PC-3 (cell line): ENCODE measurements at regions not wholly inside any gene's neighbourhood (a gene's known extent, or its start where the extent isn't known, plus 50 kb on each side); places are given as distances from the start of the nearest gene placed in this dataset.

Experiments used
- ATAC-seq: fragments of 200-7000 bp; cut with Tn5 transposase; 2 replicates; pipeline ENCODE4 v1.9.1; 2020; ENCODE audit warnings: mild to moderate bottlenecking, moderate library complexity
- BruUV-seq: library from RNA; stranded (reverse); fragments of 400-500 nt; replicated peaks from 2 replicates; lab custom pipeline; 2021; lab: Mats Ljungman, UMichigan
- CTCF ChIA-PET: fragments of 300-600 bp; sonication (Branson Sonifier 250); formaldehyde crosslinking; loops from one replicate; lab custom pipeline; 2022; ENCODE audit warnings: antibody characterized with exemption; lab: Charles Lee
- POLR2A ChIA-PET: fragments of 300-600 bp; sonication (Branson Sonifier 250); formaldehyde crosslinking; loops from one replicate; lab custom pipeline; 2022; ENCODE audit warnings: antibody characterized with exemption; ENCODE audit not compliant: unreplicated experiment; lab: Charles Lee
- DNase-seq: peaks from one replicate; pipeline ENCODE4 v3.0.0-alpha.2; 2015
- H2AFZ ChIP-seq: fragments of 300-600 bp; sonication (generic); 2 replicates; pipeline ENCODE4 v1.6.0; 2016; ENCODE audit warnings: antibody characterized with exemption, low read length
- H3F3A ChIP-seq: fragments of 300-600 bp; sonication (generic); one replicate; pipeline ENCODE4 v1.6.0; 2017; ENCODE audit warnings: antibody characterized with exemption, low read length, control low read depth, mild to moderate bottlenecking; ENCODE audit not compliant: unreplicated experiment
- H3K27ac ChIP-seq: fragments of 300-600 bp; sonication (generic); 2 replicates; pipeline ENCODE4 v1.5.1; 2016; ENCODE audit warnings: mild to moderate bottlenecking, low read length
- H3K27me3 ChIP-seq: fragments of 300-600 bp; sonication (generic); 2 replicates; pipeline ENCODE4 v1.6.1; 2016; ENCODE audit warnings: low read length, mixed read lengths
- H3K36me3 ChIP-seq: fragments of 300-600 bp; sonication (generic); 2 replicates; pipeline ENCODE4 v1.6.1; 2016; ENCODE audit warnings: low read depth, mixed run types, low read length, mixed read lengths
- H3K4me1 ChIP-seq: fragments of 300-600 bp; sonication (generic); 2 replicates; pipeline ENCODE4 v1.5.1; 2016; ENCODE audit warnings: low read length; ENCODE audit not compliant: insufficient read depth
- H3K4me2 ChIP-seq: fragments of 300-600 bp; sonication (generic); 2 replicates; pipeline ENCODE4 v1.6.0; 2016; ENCODE audit warnings: low read length
- H3K4me3 ChIP-seq: fragments of 300-600 bp; sonication (generic); 2 replicates; pipeline ENCODE4 v1.5.1; 2016; ENCODE audit warnings: mild to moderate bottlenecking, low read length, mixed read lengths
- H3K79me2 ChIP-seq: fragments of 300-600 bp; sonication (generic); 2 replicates; pipeline ENCODE4 v1.6.1; 2017; ENCODE audit warnings: low read length, mixed read lengths
- H3K9ac ChIP-seq: fragments of 300-600 bp; sonication (generic); 2 replicates; pipeline ENCODE4 v1.6.0; 2016; ENCODE audit warnings: mild to moderate bottlenecking, low read length
- H3K9me2 ChIP-seq: fragments of 300-600 bp; sonication (generic); replicated peaks from 2 replicates; pipeline ENCODE4 v1.6.1; 2016; ENCODE audit warnings: mixed run types, low read length, mixed read lengths
- H3K9me3 ChIP-seq: fragments of 300-600 bp; sonication (generic); 2 replicates; pipeline ENCODE4 v1.6.1; 2016; ENCODE audit warnings: low read length, mixed read lengths
- H4K20me1 ChIP-seq: fragments of 300-600 bp; sonication (generic); 2 replicates; pipeline ENCODE4 v1.6.1; 2016; ENCODE audit warnings: low read length, mixed read lengths
- CTCF ChIP-seq: fragments of 300-600 bp; sonication (generic); conservative IDR thresholded peaks from 2 replicates; pipeline ENCODE4 v1.5.1; 2017; ENCODE audit warnings: antibody characterized with exemption, low read depth, mild to moderate bottlenecking, low read length
- EZH2 ChIP-seq: fragments of 300-600 bp; sonication (generic); IDR thresholded peaks from one replicate; pipeline ENCODE4 v1.6.1; 2017; ENCODE audit warnings: antibody characterized with exemption, mild to moderate bottlenecking, low read length; ENCODE audit not compliant: unreplicated experiment
- EZH2phosphoT487 ChIP-seq: fragments of 300-600 bp; sonication (generic); IDR thresholded peaks from 2 replicates; pipeline ENCODE4 v1.6.1; 2018; ENCODE audit warnings: mild to moderate bottlenecking, antibody characterized with exemption, low read length, borderline replicate concordance
- intact Hi-C: fragments of 100-400 bp; cut with micrococcal nuclease; formaldehyde crosslinking; loops from 2 replicates; pipeline ENCODE4 v1.9.0; 2023

GRCh38 chr6:6920987-6921313 lies 186.8 kb upstream of the RREB1 start:
- TF ChIP-seq EZH2phosphoT487: no peak
- TF ChIP-seq CTCF: no peak
- TF ChIP-seq EZH2: no peak

GRCh38 chr6:6922166-6922565 lies 185.6 kb upstream of the RREB1 start:
- BruUV-seq: no TSS peak
- H3K4me2 ChIP-seq: no peak overlapping the region
- H3K9ac ChIP-seq: no peak overlapping the region
- no peaks in the 10 kb centered on the region for H3K79me2 ChIP-seq
- H3K27ac ChIP-seq: no peak overlapping the region
- intact Hi-C loops: no loop called here
- no peak for ATAC-seq
- ChIA-PET POLR2A (no interaction called here), CTCF (no interaction called here)
- no peak overlapping the region for H2AFZ ChIP-seq
- H3K4me1 ChIP-seq: peaks cover 27% of the 10 kb centered on the region
- no peaks in the 10 kb centered on the region for H3F3A ChIP-seq
- no peak for DNase-seq
- no peaks in the 10 kb centered on the region for H3K36me3 ChIP-seq
- H3K9me3 ChIP-seq: no peaks in the 10 kb centered on the region
- H3K27me3 ChIP-seq: no peaks in the 10 kb centered on the region
- H3K9me2 ChIP-seq: no peaks in the 10 kb centered on the region
- no peaks in the 10 kb centered on the region for H4K20me1 ChIP-seq
- no peak overlapping the region for H3K4me3 ChIP-seq
- no peak for TF ChIP-seq EZH2phosphoT487
- no peak for TF ChIP-seq EZH2
- TF ChIP-seq CTCF: no peak

More at GRCh38 chr6:6920987-6921313, 186.8 kb upstream of the RREB1 start:
- H3K36me3 ChIP-seq: no peaks in the 10 kb centered on the region
- no TSS peak for BruUV-seq
- ChIA-PET POLR2A (no interaction called here), CTCF (no interaction called here)
- no peak overlapping the region for H3K4me2 ChIP-seq
- H3K9me3 ChIP-seq: no peaks in the 10 kb centered on the region
- peaks cover 38% of the 10 kb centered on the region for H3K4me1 ChIP-seq
- intact Hi-C loops: no loop called here
- no peaks in the 10 kb centered on the region for H3K9me2 ChIP-seq
- ATAC-seq (no peak), DNase-seq (no peak)
- H3K4me3 ChIP-seq: no peak overlapping the region
- no peak overlapping the region for H2AFZ ChIP-seq
- H3K79me2 ChIP-seq: no peaks in the 10 kb centered on the region
- H3K27me3 ChIP-seq: no peaks in the 10 kb centered on the region
- H3K27ac ChIP-seq: no peak overlapping the region
- H3F3A ChIP-seq: no peaks in the 10 kb centered on the region
- no peak overlapping the region for H3K9ac ChIP-seq
- no peaks in the 10 kb centered on the region for H4K20me1 ChIP-seq

GRCh38 chr6:6923605-6924004 lies 184.2 kb upstream of the RREB1 start:
- H3K4me3 ChIP-seq: no peak overlapping the region
- no peaks in the 10 kb centered on the region for H3F3A ChIP-seq
- CTCF ChIA-PET: no interaction called here
- peak overlapping the region; percentile 31; the same call in 1 of the 2 replicates for H3K9ac ChIP-seq
- peak overlapping the region; percentile 28; the same call in 1 of the 2 replicates for H3K4me2 ChIP-seq
- no peaks in the 10 kb centered on the region for H4K20me1 ChIP-seq
- no TSS peak for BruUV-seq
- 0 out of 2 replicates have a peak overlapping the region, but pooled peaks have one; percentile 31 for H2AFZ ChIP-seq
- peak overlapping the region; percentile 60 for H3K27ac ChIP-seq
- H3K9me2 ChIP-seq: no peaks in the 10 kb centered on the region
- DNase-seq: peak; percentile 76
- no peaks in the 10 kb centered on the region for H3K36me3 ChIP-seq
- TF ChIP-seq CTCF (no peak), EZH2phosphoT487 (no peak), EZH2 (no peak)
- intact Hi-C loops: no loop called here
- H3K4me1 ChIP-seq: peaks cover 22% of the 10 kb centered on the region
- POLR2A ChIA-PET: no interaction called here
- H3K79me2 ChIP-seq: no peaks in the 10 kb centered on the region
- ATAC-seq: peak; percentile 75
- no peaks in the 10 kb centered on the region for H3K27me3 ChIP-seq
- no peaks in the 10 kb centered on the region for H3K9me3 ChIP-seq
